ENCODE measurements at regions not wholly inside any gene's neighbourhood (a gene's known extent, or its start where the extent isn't known, plus 50 kb on each side); places are given as distances from the start of the nearest gene placed in this dataset.

DNA sequence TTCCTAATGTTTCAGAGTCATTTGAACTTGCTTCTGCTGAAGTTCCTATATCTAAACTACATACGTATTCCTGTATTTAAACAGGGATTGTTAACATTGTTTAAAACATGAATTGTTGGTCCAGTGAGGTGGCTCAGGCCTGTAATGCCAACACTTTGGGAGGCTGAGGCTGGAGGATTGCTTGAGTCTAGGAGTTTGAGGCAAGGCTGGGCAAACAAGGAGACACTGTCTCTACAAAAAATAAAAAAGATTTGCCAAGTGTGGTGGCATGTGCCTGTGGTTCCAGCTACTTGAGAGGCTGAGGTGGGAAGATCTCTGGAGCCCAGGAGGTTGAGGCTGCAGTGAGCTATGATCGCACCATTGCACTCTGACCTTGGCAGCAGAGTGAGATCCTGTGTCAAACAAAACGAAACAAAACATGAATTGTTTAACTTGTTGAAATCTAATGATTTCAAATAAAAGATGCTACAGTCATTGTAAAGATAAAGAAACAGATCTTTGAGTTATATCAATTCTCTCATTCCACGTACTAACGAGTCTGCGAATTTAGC is 809.4 kb downstream of the TYW1 start:
- Mint-ChIP-seq H3K27me3 (ENCODE audit: unreplicated experiment) (peaks cover 17% of the 10 kb centered on the region), H3K36me3 (ENCODE audit: low read depth, unreplicated experiment) (peaks cover 21% of the 10 kb centered on the region)

DNA sequence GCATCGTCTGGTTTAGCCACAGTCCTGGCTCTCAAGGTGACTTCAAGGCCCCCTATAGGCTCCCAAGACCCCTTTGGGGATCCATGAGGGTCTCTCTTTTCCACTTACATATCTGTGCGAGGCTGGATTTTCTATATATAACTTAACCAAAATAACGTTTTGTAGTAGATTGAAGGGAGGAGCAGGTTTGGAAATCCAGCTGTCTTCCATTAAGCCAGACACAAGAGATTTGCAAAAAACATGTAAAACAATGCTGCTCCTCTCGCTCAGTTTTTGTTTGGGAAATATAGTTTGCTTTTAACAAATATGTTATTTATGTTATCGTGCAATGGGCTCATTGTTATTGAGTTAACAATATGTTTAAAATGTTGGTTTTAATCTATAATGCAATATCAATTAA is 811.2 kb downstream of the TYW1 start:
- H3K27me3 Mint-ChIP-seq (ENCODE audit: unreplicated experiment), result peaks cover 21% of the 10 kb centered on the region
- no peak for DNase-seq (ENCODE audit: low spot score)
- H3K9me3 Mint-ChIP-seq (ENCODE audit: unreplicated experiment), result peaks cover 31% of the 10 kb centered on the region
- peaks cover 16% of the 10 kb centered on the region for H3K36me3 Mint-ChIP-seq (ENCODE audit: low read depth, unreplicated experiment)
- H3K4me3 Mint-ChIP-seq (ENCODE audit: unreplicated experiment), result no peak overlapping the region
- no peak overlapping the region for H3K27ac Mint-ChIP-seq (ENCODE audit: unreplicated experiment)
- no peaks in the 10 kb centered on the region for H3K4me1 Mint-ChIP-seq (ENCODE audit: unreplicated experiment)
- TF ChIP-seq, protein P1, sequence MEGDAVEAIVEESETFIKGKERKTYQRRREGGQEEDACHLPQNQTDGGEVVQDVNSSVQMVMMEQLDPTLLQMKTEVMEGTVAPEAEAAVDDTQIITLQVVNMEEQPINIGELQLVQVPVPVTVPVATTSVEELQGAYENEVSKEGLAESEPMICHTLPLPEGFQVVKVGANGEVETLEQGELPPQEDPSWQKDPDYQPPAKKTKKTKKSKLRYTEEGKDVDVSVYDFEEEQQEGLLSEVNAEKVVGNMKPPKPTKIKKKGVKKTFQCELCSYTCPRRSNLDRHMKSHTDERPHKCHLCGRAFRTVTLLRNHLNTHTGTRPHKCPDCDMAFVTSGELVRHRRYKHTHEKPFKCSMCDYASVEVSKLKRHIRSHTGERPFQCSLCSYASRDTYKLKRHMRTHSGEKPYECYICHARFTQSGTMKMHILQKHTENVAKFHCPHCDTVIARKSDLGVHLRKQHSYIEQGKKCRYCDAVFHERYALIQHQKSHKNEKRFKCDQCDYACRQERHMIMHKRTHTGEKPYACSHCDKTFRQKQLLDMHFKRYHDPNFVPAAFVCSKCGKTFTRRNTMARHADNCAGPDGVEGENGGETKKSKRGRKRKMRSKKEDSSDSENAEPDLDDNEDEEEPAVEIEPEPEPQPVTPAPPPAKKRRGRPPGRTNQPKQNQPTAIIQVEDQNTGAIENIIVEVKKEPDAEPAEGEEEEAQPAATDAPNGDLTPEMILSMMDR (IDR thresholded peaks at IDR 0.05; ENCODE audit: unreplicated experiment), result no peak

More for the DNA sequence above, 809.4 kb downstream of the TYW1 start:
- Mint-ChIP-seq H3K4me3 (ENCODE audit: unreplicated experiment) (no peak overlapping the region), H3K4me1 (ENCODE audit: unreplicated experiment) (no peaks in the 10 kb centered on the region), H3K9me3 (ENCODE audit: unreplicated experiment) (peaks cover 35% of the 10 kb centered on the region), H3K27ac (ENCODE audit: unreplicated experiment) (no peak overlapping the region)
- TF ChIP-seq, protein P1 (IDR thresholded peaks at IDR 0.05; ENCODE audit: unreplicated experiment), result no peak
- DNase-seq (ENCODE audit: low spot score), result no peak

DNA sequence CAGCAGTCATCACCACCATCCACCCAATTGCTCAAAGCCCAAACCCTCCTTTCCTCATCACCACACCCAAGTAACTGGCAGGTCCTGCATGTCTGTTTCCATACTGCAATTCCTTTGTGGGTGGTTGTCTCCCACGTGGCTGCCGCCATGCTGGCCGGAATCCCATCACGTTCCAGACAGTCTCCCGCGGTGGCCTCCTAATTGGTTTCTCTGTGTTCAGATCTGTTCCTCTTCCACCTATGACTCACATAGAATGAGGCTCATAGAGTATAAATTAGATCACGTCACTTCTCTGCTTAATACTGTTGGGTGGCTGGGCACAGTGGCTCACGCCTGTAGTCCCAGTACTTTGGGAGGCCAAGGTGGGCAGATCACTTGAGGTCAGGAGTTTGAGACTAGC is 813.0 kb downstream of the TYW1 start:
- Mint-ChIP-seq H3K4me1 (ENCODE audit: unreplicated experiment) (no peaks in the 10 kb centered on the region), H3K36me3 (ENCODE audit: low read depth, unreplicated experiment) (peaks cover 16% of the 10 kb centered on the region), H3K27me3 (ENCODE audit: unreplicated experiment) (peaks cover 13% of the 10 kb centered on the region), H3K9me3 (ENCODE audit: unreplicated experiment) (peaks cover 35% of the 10 kb centered on the region), H3K27ac (ENCODE audit: unreplicated experiment) (no peak overlapping the region), H3K4me3 (ENCODE audit: unreplicated experiment) (no peak overlapping the region)
- TF ChIP-seq, protein P1 (IDR thresholded peaks at IDR 0.05; ENCODE audit: unreplicated experiment), result no peak
- no peak for DNase-seq (ENCODE audit: low spot score)

DNA sequence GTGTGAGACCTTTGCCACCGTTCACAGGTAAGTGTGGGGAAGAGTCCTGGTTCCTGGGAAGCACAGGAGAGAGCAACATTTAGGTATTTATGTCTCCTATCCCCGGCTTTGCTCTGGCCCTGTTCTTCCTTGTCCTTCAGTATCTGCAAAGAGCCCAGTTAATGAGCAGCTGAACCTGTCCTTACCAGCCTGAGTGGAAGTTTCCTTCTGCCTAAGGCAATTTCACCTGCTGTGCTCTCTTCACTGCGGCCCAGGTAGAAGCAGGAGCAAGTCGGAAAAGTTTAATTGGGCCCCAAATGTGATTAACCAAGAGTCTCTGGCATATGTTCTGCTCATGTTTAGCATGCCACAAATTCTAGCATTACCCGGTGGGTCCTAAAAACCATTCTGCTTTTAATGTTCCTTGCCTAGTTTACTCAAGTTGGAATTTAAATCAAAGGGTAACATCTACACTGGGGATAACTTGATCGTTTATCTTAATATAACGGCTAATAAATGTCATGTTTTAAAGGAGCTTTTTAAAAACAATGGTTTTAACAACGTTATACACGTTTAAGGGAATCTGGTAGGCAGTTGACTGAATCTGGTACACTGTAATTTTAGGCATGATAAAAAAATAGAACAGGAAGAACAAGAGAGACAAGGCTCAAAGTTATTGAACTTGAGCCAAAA is 817.1 kb downstream of the TYW1 start:
- Mint-ChIP-seq H3K27ac (ENCODE audit: unreplicated experiment) (no peak overlapping the region), H3K9me3 (ENCODE audit: unreplicated experiment) (peaks cover 48% of the 10 kb centered on the region), H3K27me3 (ENCODE audit: unreplicated experiment) (peaks cover 14% of the 10 kb centered on the region), H3K36me3 (ENCODE audit: low read depth, unreplicated experiment) (peaks cover 17% of the 10 kb centered on the region), H3K4me3 (ENCODE audit: unreplicated experiment) (no peak overlapping the region), H3K4me1 (ENCODE audit: unreplicated experiment) (no peaks in the 10 kb centered on the region)
- TF ChIP-seq, protein P1 (IDR thresholded peaks at IDR 0.05; ENCODE audit: unreplicated experiment), result no peak
- DNase-seq (ENCODE audit: low spot score), result no peak

DNA sequence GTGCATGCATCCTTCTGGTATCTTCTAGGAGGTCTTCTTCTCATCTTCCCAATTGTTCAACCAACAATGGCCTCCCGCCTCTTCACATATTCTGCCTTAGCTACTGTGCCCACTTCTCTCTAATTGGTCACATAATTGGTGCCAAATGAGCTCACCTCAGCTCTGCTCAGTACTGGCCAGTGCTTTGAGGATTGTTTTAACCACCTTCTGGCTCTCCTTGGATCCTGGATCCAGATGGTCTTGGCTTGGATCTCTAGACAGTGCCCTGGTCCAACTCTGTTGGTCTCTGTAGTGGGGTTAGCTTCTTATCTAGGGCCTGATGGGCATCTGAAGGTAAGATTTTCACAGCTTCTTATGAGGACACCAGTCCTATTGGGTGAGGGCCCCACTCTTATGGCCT is 820.8 kb downstream of the TYW1 start:
- TF ChIP-seq, protein P1 (IDR thresholded peaks at IDR 0.05; ENCODE audit: unreplicated experiment), result no peak
- no peak overlapping the region for H3K27ac Mint-ChIP-seq (ENCODE audit: unreplicated experiment)
- H3K27me3 Mint-ChIP-seq (ENCODE audit: unreplicated experiment), result peaks cover 6% of the 10 kb centered on the region
- H3K36me3 Mint-ChIP-seq (ENCODE audit: low read depth, unreplicated experiment), result peaks cover 10% of the 10 kb centered on the region
- H3K9me3 Mint-ChIP-seq (ENCODE audit: unreplicated experiment), result peaks cover 52% of the 10 kb centered on the region
- H3K4me3 Mint-ChIP-seq (ENCODE audit: unreplicated experiment), result no peak overlapping the region
- H3K4me1 Mint-ChIP-seq (ENCODE audit: unreplicated experiment), result no peaks in the 10 kb centered on the region
- no peak for DNase-seq (ENCODE audit: low spot score)
